ENCODE measurements at regions not wholly inside any gene's neighbourhood (a gene's known extent, or its start where the extent isn't known, plus 50 kb on each side); places are given as distances from the start of the nearest gene placed in this dataset.

GRCh38 chr4:96316776-96317175, 476.9 kb downstream of the PDHA2 start:
- peaks cover 4% of the 10 kb centered on the region for H3K9me3 Mint-ChIP-seq (ENCODE audit: unreplicated experiment)
- TF ChIP-seq CTCF (IDR thresholded peaks at IDR 0.05; ENCODE audit: partially characterized antibody, unreplicated experiment), result no peak
- DNase-seq, result no peak
- H3K4me1 Mint-ChIP-seq (ENCODE audit: low read depth, unreplicated experiment), result peaks cover 15% of the 10 kb centered on the region
- H3K36me3 Mint-ChIP-seq (ENCODE audit: unreplicated experiment), result no peaks in the 10 kb centered on the region
- H3K27me3 Mint-ChIP-seq (ENCODE audit: unreplicated experiment), result peaks cover 6% of the 10 kb centered on the region
- H3K27ac Mint-ChIP-seq (ENCODE audit: unreplicated experiment), result no peak overlapping the region
- no peak overlapping the region for H3K4me3 Mint-ChIP-seq (ENCODE audit: unreplicated experiment)

- Mint-ChIP-seq H3K4me3 (ENCODE audit: unreplicated experiment) (no peak overlapping the region), H3K36me3 (ENCODE audit: unreplicated experiment) (no peaks in the 10 kb centered on the region), H3K27me3 (ENCODE audit: unreplicated experiment) (peaks cover 6% of the 10 kb centered on the region), H3K9me3 (ENCODE audit: unreplicated experiment) (peaks cover 4% of the 10 kb centered on the region), H3K4me1 (ENCODE audit: low read depth, unreplicated experiment) (peaks cover 15% of the 10 kb centered on the region), H3K27ac (ENCODE audit: unreplicated experiment) (no peak overlapping the region)
- TF ChIP-seq CTCF (IDR thresholded peaks at IDR 0.05; ENCODE audit: partially characterized antibody, unreplicated experiment), result no peak
- DNase-seq, result no peak
Measured at GRCh38 chr4:96317891-96318290, 478.0 kb downstream of the PDHA2 start.

- no peaks in the 10 kb centered on the region for H3K9me3 Mint-ChIP-seq (ENCODE audit: unreplicated experiment)
Measured at GRCh38 chr4:96326846-96327245, 487.0 kb downstream of the PDHA2 start.

GRCh38 chr4:96342196-96342595, 502.3 kb downstream of the PDHA2 start:
- Mint-ChIP-seq H3K27ac (ENCODE audit: unreplicated experiment) (no peak overlapping the region), H3K4me3 (ENCODE audit: unreplicated experiment) (no peak overlapping the region), H3K27me3 (ENCODE audit: unreplicated experiment) (no peaks in the 10 kb centered on the region), H3K4me1 (ENCODE audit: low read depth, unreplicated experiment) (peaks cover 8% of the 10 kb centered on the region), H3K36me3 (ENCODE audit: unreplicated experiment) (no peaks in the 10 kb centered on the region), H3K9me3 (ENCODE audit: unreplicated experiment) (no peaks in the 10 kb centered on the region)
- TF ChIP-seq CTCF (IDR thresholded peaks at IDR 0.05; ENCODE audit: partially characterized antibody, unreplicated experiment), result no peak
- no peak for DNase-seq

More at GRCh38 chr4:96326846-96327245, 487.0 kb downstream of the PDHA2 start:
- Mint-ChIP-seq H3K36me3 (ENCODE audit: unreplicated experiment) (no peaks in the 10 kb centered on the region), H3K27ac (ENCODE audit: unreplicated experiment) (no peak overlapping the region), H3K27me3 (ENCODE audit: unreplicated experiment) (no peaks in the 10 kb centered on the region), H3K4me1 (ENCODE audit: low read depth, unreplicated experiment) (no peaks in the 10 kb centered on the region), H3K4me3 (ENCODE audit: unreplicated experiment) (no peak overlapping the region)
- no peak for DNase-seq
- TF ChIP-seq CTCF (IDR thresholded peaks at IDR 0.05; ENCODE audit: partially characterized antibody, unreplicated experiment), result no peak

GRCh38 chr4:96342790-96343455, 503.0 kb downstream of the PDHA2 start:
- Mint-ChIP-seq H3K4me3 (ENCODE audit: unreplicated experiment) (no peak overlapping the region), H3K27me3 (ENCODE audit: unreplicated experiment) (no peaks in the 10 kb centered on the region), H3K36me3 (ENCODE audit: unreplicated experiment) (no peaks in the 10 kb centered on the region), H3K4me1 (ENCODE audit: low read depth, unreplicated experiment) (peaks cover 8% of the 10 kb centered on the region), H3K9me3 (ENCODE audit: unreplicated experiment) (no peaks in the 10 kb centered on the region), H3K27ac (ENCODE audit: unreplicated experiment) (no peak overlapping the region)
- no peak for DNase-seq
- no peak for TF ChIP-seq CTCF (IDR thresholded peaks at IDR 0.05; ENCODE audit: partially characterized antibody, unreplicated experiment)

All from glutamatergic neuron (in vitro differentiated cells).